Activated T-cell treated with anti-CD3 and anti-CD28 coated beads, Interleukin-2, amount 50 U/mL, for 72 hours (primary cell): ENCODE measurements at regions not wholly inside any gene's neighbourhood (a gene's known extent, or its start where the extent isn't known, plus 50 kb on each side); places are given as distances from the start of the nearest gene placed in this dataset.

Source experiments
- ATAC-seq, 2 donors: fragments of 150-1000 bp; cut with Tn5 transposase; replicated peaks in 1 of 2; 2 replicates each; pipeline ENCODE4 v1.10.0; 2021; ENCODE audit warnings: moderate library complexity in 2 of 2, mild to moderate bottlenecking in 1 of 2
- DNase-seq, 2 donors: peaks; one replicate each; pipeline ENCODE4 v3.0.0; 2021 to 2022; ENCODE audit warnings: mixed read lengths in 1 of 2
- H3K27ac Mint-ChIP-seq: one replicate; pipeline ENCODE4 v1.8.0; 2022; ENCODE audit warnings: mild to moderate bottlenecking, moderate library complexity, mixed read lengths
- H3K27me3 Mint-ChIP-seq: one replicate; pipeline ENCODE4 v1.8.0; 2022; ENCODE audit warnings: low read depth, mixed read lengths
- H3K36me3 Mint-ChIP-seq, 2 donors: one replicate each; pipeline ENCODE4 v1.8.0; 2022; ENCODE audit warnings: mixed read lengths in 2 of 2, mild to moderate bottlenecking in 1 of 2; ENCODE audit not compliant: insufficient read depth in 2 of 2
- H3K4me1 Mint-ChIP-seq: one replicate; pipeline ENCODE4 v1.8.0; 2022; ENCODE audit warnings: low read depth, mixed read lengths
- H3K4me3 Mint-ChIP-seq, 2 donors: one replicate each; pipeline ENCODE4 v1.8.0; 2022; ENCODE audit warnings: mild to moderate bottlenecking in 2 of 2, mixed read lengths in 2 of 2, moderate library complexity in 2 of 2
- H3K9me3 Mint-ChIP-seq, 2 donors: one replicate each; pipeline ENCODE4 v1.8.0; 2022; ENCODE audit warnings: mixed read lengths in 2 of 2

DNA sequence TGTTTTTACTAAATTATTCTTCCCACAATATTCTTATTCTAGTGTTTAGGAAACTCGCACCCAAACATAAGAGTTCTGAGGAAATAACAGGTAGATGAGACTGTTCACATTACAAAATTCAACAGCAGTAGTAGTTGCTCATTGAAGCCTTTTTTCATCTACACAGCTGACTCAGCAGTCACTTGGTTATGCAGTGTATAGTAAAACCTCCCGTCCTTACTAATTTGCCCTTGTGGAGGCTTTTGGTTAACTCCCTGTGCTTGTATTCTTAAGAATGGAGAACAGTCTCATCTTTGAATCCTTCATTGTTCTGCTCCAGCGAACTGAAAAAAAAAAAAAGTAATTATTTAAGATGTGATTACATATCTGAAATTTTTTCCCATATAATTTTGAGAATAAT, 1716.6 kb downstream of the PCDH7 start:
- Mint-ChIP-seq H3K9me3 (peaks cover 9% of the 10 kb centered on the region in 2 donors), H3K4me1 (no peaks in the 10 kb centered on the region)
- ATAC-seq, result no peak

DNA sequence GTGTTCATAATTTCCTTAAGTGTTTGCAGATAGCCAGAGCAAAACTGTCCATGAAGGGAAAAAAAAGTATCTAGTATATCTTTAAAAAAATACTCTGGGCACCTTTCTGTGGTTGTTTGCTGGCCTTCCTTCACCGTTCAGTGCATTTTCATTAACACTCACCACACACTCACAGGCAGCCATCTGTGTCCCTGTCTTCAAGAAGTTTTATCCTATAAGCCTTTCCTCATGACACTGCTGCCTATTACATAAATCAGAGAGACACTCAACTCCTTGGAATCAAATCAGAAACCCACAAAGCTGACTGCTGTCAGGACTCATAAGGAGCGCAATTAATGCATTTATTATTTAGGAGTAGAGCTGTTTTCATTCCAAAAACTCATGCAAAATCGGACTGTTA, 1720.2 kb downstream of the PCDH7 start:
- Mint-ChIP-seq H3K4me1 (no peaks in the 10 kb centered on the region), H3K9me3 (peaks cover 6 to 7% of the 10 kb centered on the region in 2 donors), H3K4me3 (no peak overlapping the region), H3K27me3 (no peaks in the 10 kb centered on the region), H3K27ac (no peak overlapping the region), H3K36me3 (peaks cover 0 to 2% of the 10 kb centered on the region in 2 donors)
- ATAC-seq (no peak), DNase-seq (no peak)

More for the DNA sequence above, 1716.6 kb downstream of the PCDH7 start:
- Mint-ChIP-seq H3K36me3 (peaks cover 0 to 2% of the 10 kb centered on the region in 2 donors), H3K27me3 (no peaks in the 10 kb centered on the region), H3K27ac (no peak overlapping the region), H3K4me3 (no peak overlapping the region)
- no peak for DNase-seq

DNA sequence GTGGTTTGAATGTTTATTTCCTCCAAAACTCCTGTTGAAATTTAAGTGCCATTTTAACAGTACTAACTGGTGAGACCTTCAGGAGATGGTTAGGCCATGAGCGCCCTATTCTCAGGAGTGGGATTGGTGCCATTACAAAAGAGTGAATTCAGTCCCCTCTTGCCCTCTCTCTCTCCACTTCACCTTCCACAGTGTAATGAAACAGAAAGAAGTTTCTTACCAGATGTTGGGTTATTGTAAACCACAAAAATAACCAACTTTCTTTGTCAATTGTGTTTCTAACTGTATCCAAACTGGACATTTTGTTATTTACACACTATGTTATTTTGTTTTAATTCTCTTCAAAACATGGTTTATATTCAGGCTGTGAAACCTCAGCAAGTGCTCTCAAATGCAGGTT, 1734.3 kb downstream of the PCDH7 start:
- no peaks in the 10 kb centered on the region for H3K36me3 Mint-ChIP-seq
- DNase-seq (no peak), ATAC-seq (no peak)
- no peak overlapping the region for H3K4me3 Mint-ChIP-seq
- H3K27ac Mint-ChIP-seq, result no peak overlapping the region
- no peaks in the 10 kb centered on the region for H3K4me1 Mint-ChIP-seq
- peaks cover 3 to 6% of the 10 kb centered on the region in 2 donors for H3K9me3 Mint-ChIP-seq
- H3K27me3 Mint-ChIP-seq, result no peaks in the 10 kb centered on the region

DNA sequence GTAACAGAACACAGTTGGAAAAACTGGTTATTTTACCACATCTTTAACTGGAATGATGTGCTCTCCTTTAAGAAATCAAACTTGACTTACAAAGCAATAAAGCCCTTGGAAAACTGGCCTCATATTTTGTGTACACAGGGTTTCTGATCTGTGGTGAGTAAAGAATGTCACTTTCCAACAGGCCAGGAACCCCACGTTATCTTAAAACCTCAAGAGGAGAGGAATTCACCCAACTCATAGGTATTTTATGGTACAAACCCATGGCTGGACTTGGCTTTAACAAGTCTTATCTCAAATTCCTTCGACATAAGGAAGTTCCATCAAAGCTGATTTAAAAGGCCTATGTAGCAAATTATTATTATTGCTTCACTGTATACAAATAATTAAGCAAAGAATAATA, 1735.1 kb downstream of the PCDH7 start:
- no peaks in the 10 kb centered on the region for H3K36me3 Mint-ChIP-seq
- ATAC-seq, result no peak

DNA sequence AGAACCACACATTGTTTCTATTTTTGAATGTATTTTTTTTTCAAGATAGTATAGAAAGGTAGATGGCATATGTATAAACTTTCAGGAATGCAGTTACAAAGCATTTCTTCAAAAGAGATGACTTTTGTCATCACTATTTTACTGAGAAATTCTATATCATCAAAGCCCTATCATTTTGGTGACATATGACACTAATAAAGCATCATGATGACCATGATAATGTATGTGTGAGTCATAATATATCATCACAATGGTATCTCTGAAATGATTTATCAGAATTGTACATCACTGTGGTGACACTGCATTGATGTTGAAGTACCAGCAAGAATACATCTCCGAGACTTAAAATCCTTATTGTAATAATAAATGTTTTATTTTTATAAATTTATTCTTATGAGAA, 1740.8 kb downstream of the PCDH7 start:
- Mint-ChIP-seq H3K9me3 (peaks cover 0 to 12% of the 10 kb centered on the region in 2 donors), H3K27me3 (no peaks in the 10 kb centered on the region), H3K4me3 (no peak overlapping the region), H3K36me3 (no peaks in the 10 kb centered on the region), H3K27ac (no peak overlapping the region), H3K4me1 (no peaks in the 10 kb centered on the region)
- no peak for ATAC-seq
- DNase-seq, result no peak

More for the DNA sequence above, 1735.1 kb downstream of the PCDH7 start:
- DNase-seq, result no peak
- Mint-ChIP-seq H3K27me3 (no peaks in the 10 kb centered on the region), H3K27ac (no peak overlapping the region), H3K4me1 (no peaks in the 10 kb centered on the region), H3K4me3 (no peak overlapping the region), H3K9me3 (peaks cover 3 to 4% of the 10 kb centered on the region in 2 donors)

DNA sequence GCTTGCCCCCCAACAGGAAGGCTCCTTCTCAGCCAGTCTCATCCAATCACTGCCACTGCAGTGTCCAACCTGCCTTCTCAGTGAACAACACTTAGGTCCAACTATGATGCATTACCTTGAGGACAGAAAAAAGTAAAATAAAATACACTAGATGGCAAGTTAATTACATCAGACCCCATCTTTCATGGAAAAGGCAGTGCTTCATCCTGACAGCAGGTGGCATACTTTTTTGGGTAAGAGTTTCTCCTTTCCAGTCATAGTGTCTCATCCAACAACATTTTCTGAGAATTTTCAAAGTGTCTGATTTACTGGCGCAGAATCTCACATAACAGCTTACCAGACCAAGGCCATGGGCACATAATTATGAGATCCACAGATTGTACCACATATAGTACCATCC, 1742.8 kb downstream of the PCDH7 start:
- Mint-ChIP-seq H3K9me3 (peaks cover 0 to 10% of the 10 kb centered on the region in 2 donors), H3K4me3 (no peak overlapping the region), H3K27ac (no peak overlapping the region), H3K4me1 (no peaks in the 10 kb centered on the region), H3K36me3 (no peaks in the 10 kb centered on the region), H3K27me3 (no peaks in the 10 kb centered on the region)
- DNase-seq, result no peak
- ATAC-seq, result no peak

DNA sequence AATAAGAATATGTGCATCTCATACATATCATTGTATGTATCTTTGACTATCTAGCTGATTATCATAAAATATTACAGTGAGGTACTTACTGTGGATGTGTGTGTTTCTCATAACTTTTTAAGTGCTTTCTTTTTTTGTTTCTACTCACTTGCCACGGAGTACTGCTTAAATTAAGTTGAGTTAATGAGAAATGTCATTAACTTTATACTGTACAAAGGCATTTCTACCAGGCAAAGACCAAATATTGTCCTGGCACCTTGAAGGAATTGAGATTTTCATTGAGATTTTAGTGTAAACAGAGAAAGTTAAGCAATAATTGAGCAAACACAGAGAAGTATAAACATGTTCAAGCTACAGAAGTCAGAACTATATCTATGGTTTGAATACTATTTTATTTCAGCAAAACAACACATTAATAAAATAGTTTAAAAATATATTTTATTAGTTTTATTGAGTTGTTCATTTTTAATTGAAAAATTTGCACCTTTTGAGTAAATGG, 1750.0 kb downstream of the PCDH7 start:
- Mint-ChIP-seq H3K27ac (no peak overlapping the region), H3K4me3 (no peak overlapping the region), H3K27me3 (no peaks in the 10 kb centered on the region), H3K9me3 (peaks cover 0 to 4% of the 10 kb centered on the region in 2 donors), H3K4me1 (no peaks in the 10 kb centered on the region), H3K36me3 (no peaks in the 10 kb centered on the region)
- no peak for ATAC-seq
- DNase-seq, result no peak

DNA sequence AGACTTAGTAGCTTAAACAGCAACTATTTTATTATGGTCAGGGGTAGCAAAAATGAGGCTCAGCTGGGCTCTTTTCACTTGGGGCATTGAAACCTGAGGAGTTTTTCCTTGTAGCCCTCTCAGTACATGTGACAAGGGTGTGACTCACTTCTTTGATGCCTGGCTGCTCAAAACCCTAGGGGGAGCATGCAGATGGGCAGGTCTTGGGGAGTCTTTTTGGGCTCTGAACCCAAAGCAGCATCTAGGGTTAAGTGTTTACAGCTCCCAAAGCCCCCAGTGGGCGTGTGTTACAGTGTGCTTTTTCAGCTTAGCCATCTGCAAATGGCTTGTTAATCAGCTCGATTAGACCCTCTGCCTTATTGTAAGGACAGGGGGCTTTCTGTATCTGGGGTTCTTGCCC, 1752.7 kb downstream of the PCDH7 start:
- Mint-ChIP-seq H3K4me3 (no peak overlapping the region), H3K36me3 (peaks cover 0 to 2% of the 10 kb centered on the region in 2 donors), H3K4me1 (no peaks in the 10 kb centered on the region), H3K27me3 (no peaks in the 10 kb centered on the region), H3K9me3 (peaks cover 5 to 9% of the 10 kb centered on the region in 2 donors), H3K27ac (no peak overlapping the region)
- no peak for ATAC-seq
- DNase-seq, result no peak

DNA sequence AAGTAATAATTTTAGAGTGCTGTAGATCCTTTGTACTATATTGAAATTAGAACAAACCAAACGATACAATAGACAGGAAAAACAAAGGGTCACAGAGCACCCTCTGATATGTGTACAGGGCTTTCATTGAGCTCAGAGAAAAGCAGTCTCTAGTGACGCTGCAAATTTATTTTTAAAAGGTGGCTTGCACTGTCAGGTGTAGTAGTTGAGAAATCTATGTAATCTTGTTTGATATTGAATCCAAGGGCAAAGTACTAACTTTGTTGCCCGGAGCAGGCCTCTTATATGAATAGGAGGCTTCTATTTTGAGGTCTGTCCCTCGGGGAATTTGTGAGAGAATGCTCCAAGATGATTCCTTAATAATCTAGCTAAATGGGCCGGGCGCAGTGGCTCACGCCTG, 1755.5 kb downstream of the PCDH7 start:
- no peak for DNase-seq
- ATAC-seq, result no peak
- Mint-ChIP-seq H3K27ac (no peak overlapping the region), H3K4me3 (no peak overlapping the region), H3K36me3 (peaks cover 0 to 2% of the 10 kb centered on the region in 2 donors), H3K27me3 (no peaks in the 10 kb centered on the region), H3K4me1 (no peaks in the 10 kb centered on the region), H3K9me3 (peaks cover 5 to 13% of the 10 kb centered on the region in 2 donors)

DNA sequence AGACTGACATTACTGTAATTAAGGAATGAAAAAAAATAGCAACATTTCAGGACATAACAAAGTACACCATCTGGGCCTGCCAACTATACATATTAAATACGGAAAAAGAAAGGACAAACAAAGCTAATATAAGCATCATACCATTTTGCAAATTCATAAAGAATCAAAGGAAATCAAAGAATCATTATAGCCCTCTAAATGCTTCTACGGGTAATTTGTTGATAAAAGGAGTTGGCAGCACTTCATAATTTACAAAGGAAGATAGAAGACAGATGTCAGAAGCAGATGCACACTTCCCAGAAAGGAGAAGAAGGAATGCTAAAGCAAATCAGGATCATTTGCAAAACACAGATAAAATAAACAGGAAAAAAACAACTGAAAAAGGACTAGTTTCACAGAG, 1757.3 kb downstream of the PCDH7 start:
- no peak for ATAC-seq
- H3K27ac Mint-ChIP-seq, result no peak overlapping the region

DNA sequence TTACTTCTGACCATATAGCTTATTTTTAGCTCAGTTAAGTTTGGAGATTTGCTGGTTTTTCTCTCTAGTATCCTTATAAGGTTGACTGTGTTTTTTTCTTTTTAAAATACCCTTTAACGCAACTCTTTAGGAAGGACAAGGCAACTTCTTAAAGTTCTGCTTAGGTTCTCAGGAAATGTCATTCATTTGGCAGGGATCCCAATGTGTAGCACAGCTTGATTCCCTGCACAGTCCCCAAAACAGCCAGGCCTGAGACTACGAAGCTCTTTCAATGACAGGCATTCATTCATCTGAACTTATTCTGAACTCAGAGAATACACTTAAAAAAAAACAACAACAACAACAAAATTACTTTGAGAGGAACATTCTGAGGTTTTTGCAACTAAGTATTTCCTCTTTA, 1765.8 kb downstream of the PCDH7 start:
- DNase-seq (no peak), ATAC-seq (no peak)
- H3K4me1 Mint-ChIP-seq, result no peaks in the 10 kb centered on the region
- peaks cover 3 to 4% of the 10 kb centered on the region in 2 donors for H3K9me3 Mint-ChIP-seq
- no peaks in the 10 kb centered on the region for H3K27me3 Mint-ChIP-seq
- H3K4me3 Mint-ChIP-seq, result no peak overlapping the region
- H3K36me3 Mint-ChIP-seq, result no peaks in the 10 kb centered on the region
- H3K27ac Mint-ChIP-seq, result no peak overlapping the region

More for the DNA sequence above, 1757.3 kb downstream of the PCDH7 start:
- Mint-ChIP-seq H3K27me3 (no peaks in the 10 kb centered on the region), H3K4me3 (no peak overlapping the region), H3K36me3 (peaks cover 0 to 2% of the 10 kb centered on the region in 2 donors), H3K4me1 (no peaks in the 10 kb centered on the region), H3K9me3 (peaks cover 8 to 14% of the 10 kb centered on the region in 2 donors)
- no peak for DNase-seq

DNA sequence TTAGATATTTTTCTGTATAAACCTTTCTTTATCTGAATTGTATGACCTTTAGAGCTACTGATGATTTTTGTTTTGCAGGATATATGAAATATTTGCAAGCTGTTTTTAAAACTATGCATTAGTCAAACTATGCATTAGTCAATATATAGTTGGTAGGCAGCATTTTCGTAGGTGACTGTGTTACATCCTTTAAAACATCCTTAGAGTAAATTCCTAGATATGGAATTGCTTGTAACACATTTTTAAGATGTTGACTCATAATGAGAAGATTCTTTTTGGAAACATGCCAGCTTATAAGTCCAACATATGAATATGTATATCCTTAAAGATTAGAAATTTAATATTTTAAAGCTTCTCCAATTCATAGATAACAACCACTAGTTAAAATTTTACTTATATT, 1768.5 kb downstream of the PCDH7 start:
- no peak for ATAC-seq

DNA sequence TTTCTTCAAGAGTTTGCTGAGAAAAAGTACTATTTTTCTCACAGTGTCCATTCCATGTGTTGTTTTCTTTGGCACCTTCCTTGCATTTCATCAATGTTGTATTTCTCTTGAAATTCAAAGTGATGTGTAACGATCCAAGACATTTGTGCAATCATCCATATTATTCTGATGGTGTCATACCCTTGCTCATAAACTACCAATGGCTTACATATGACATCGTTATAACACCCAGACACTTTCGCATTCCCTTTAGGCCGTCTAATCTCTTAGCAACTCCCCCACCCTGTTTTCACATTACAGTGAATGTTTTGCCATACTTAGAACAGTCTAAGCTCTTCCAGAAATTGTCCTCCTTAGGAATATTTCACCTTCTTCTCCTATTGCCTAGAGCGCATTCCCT, 1779.0 kb downstream of the PCDH7 start:
- peaks cover 3 to 7% of the 10 kb centered on the region in 2 donors for H3K9me3 Mint-ChIP-seq
- no peaks in the 10 kb centered on the region for H3K36me3 Mint-ChIP-seq
- ATAC-seq, result no peak
- no peak overlapping the region for H3K27ac Mint-ChIP-seq
- no peak overlapping the region for H3K4me3 Mint-ChIP-seq
- no peaks in the 10 kb centered on the region for H3K4me1 Mint-ChIP-seq
- H3K27me3 Mint-ChIP-seq, result no peaks in the 10 kb centered on the region
- no peak for DNase-seq

More for the DNA sequence above, 1768.5 kb downstream of the PCDH7 start:
- H3K27me3 Mint-ChIP-seq, result no peaks in the 10 kb centered on the region
- H3K4me1 Mint-ChIP-seq, result no peaks in the 10 kb centered on the region
- H3K9me3 Mint-ChIP-seq, result peaks cover 3 to 4% of the 10 kb centered on the region in 2 donors
- H3K27ac Mint-ChIP-seq, result no peak overlapping the region
- H3K36me3 Mint-ChIP-seq, result no peaks in the 10 kb centered on the region
- no peak for DNase-seq
- no peak overlapping the region for H3K4me3 Mint-ChIP-seq

DNA sequence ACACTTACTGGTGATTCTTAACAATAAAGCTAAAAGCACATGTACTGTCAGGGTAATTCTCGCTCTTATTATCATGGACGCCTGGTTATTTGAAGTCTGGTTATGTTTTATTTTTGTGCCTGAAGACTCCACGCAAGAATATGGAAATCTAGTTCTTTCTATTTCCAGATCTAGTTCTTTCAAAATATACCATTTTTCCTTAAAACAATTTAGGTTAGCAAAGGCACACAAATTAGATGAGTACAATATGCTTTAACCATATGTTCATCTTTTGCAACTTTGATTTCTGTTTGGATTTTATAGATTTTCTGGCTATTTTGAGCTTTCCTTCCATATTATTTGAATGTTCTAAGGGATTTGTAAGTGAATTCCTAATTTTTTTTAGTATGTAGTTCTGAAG, 1783.1 kb downstream of the PCDH7 start:
- ATAC-seq (no peak), DNase-seq (no peak)
- Mint-ChIP-seq H3K4me3 (no peak overlapping the region), H3K4me1 (no peaks in the 10 kb centered on the region), H3K27ac (no peak overlapping the region), H3K9me3 (peaks cover 8 to 11% of the 10 kb centered on the region in 2 donors), H3K27me3 (no peaks in the 10 kb centered on the region), H3K36me3 (no peaks in the 10 kb centered on the region)
